HEK293 (cell line): ENCODE measurements at regions not wholly inside any gene's neighbourhood (a gene's known extent, or its start where the extent isn't known, plus 50 kb on each side); places are given as distances from the start of the nearest gene placed in this dataset.
A peak's percentile ranks its signal among the peaks of the same experiment; 100 is the strongest.
"Not testable (repeated sequence)": the region's sequence is repeated elsewhere in the genome, so short reads cannot be mapped to it uniquely, and the experiment has no call there.

Experiments
- CTCF ChIA-PET: fragments of 350-600 bp; formaldehyde crosslinking; extraction: SDS; loops from one replicate; lab custom pipeline; 2021; ENCODE audit warnings: antibody characterized with exemption; lab: Yijun Ruan, JAX
- POLR2A ChIA-PET: fragments of 300-600 bp; formaldehyde crosslinking; extraction: SDS; loops from one replicate; lab custom pipeline; 2020; ENCODE audit warnings: antibody characterized with exemption, inconsistent platforms; lab: Yijun Ruan, JAX
- H3K27ac ChIP-seq: fragments of 200-500 bp; sonication (Bioruptor generic); 2 replicates; pipeline ENCODE4 v1.5.1; 2014; ENCODE audit warnings: low read depth, low read length, control low read depth, inconsistent platforms; ENCODE audit errors: extremely low read depth
- H3K36me3 ChIP-seq, 2 experiments: fragments of 200-500 bp in 1 of 2; sonication (Bioruptor generic) in 1 of 2; 1 replicate in 1 of 2; 2 replicates in 1 of 2; pipeline ENCODE4 v1.5.1; 2014 to 2017; ENCODE audit warnings: inconsistent platforms in 2 of 2, low read length in 2 of 2; ENCODE audit not compliant: control insufficient read depth in 2 of 2, insufficient read depth in 1 of 2
- H3K4me1 ChIP-seq: fragments of 200-500 bp; sonication (Bioruptor generic); 2 replicates; pipeline ENCODE4 v1.5.1; 2014; ENCODE audit warnings: mild to moderate bottlenecking, low read length, inconsistent platforms; ENCODE audit not compliant: control insufficient read depth, insufficient read depth
- H3K4me3 ChIP-seq: 2 replicates; pipeline ENCODE4 v1.5.1; 2011; ENCODE audit warnings: low read depth, mild to moderate bottlenecking, control low read depth, low read length, moderate library complexity
- H3K9me3 ChIP-seq: fragments of 200-500 bp; sonication (Bioruptor generic); 2 replicates; pipeline ENCODE4 v1.5.1; 2014; ENCODE audit warnings: low read depth, low read length, inconsistent platforms; ENCODE audit not compliant: control insufficient read depth, insufficient read depth
- OVOL3 ChIP-seq: fragments of 450-650 bp; formaldehyde crosslinking; IDR thresholded peaks from 2 replicates; pipeline ENCODE4 v1.5.1; 2016; ENCODE audit warnings: missing biosample characterization, missing genetic modification characterization
- ZBTB20 ChIP-seq: fragments of 450-650 bp; formaldehyde crosslinking; IDR thresholded peaks from 2 replicates; pipeline ENCODE4 v1.5.1; 2016; ENCODE audit warnings: missing biosample characterization, missing genetic modification characterization
- ZEB2 ChIP-seq: fragments of 450-650 bp; formaldehyde crosslinking; IDR thresholded peaks from 2 replicates; pipeline ENCODE4 v1.5.1; 2016; ENCODE audit warnings: missing biosample characterization, missing genetic modification characterization
- ZFHX2 ChIP-seq: fragments of 450-650 bp; formaldehyde crosslinking; conservative IDR thresholded peaks from 2 replicates; pipeline ENCODE4 v1.5.1; 2016; ENCODE audit warnings: missing biosample characterization, missing genetic modification characterization
- ZFP69B ChIP-seq: fragments of 450-650 bp; formaldehyde crosslinking; IDR thresholded peaks from 2 replicates; pipeline ENCODE4 v1.5.1; 2016; ENCODE audit warnings: missing biosample characterization, missing genetic modification characterization
- ZNF146 ChIP-seq: fragments of 450-650 bp; formaldehyde crosslinking; IDR thresholded peaks from 2 replicates; pipeline ENCODE4 v1.5.1; 2016; ENCODE audit warnings: missing biosample characterization, missing genetic modification characterization
- ZNF76 ChIP-seq: fragments of 450-650 bp; formaldehyde crosslinking; IDR thresholded peaks from 2 replicates; pipeline ENCODE4; 2016; ENCODE audit warnings: low read depth, missing biosample characterization, missing genetic modification characterization, borderline replicate concordance
- TF ChIP-seq, protein P1 (sequence below): fragments of 450-650 bp; formaldehyde crosslinking; IDR thresholded peaks from 2 replicates; pipeline ENCODE4 v1.5.1; 2016; ENCODE audit warnings: missing biosample characterization, missing genetic modification characterization
- TF ChIP-seq, protein P2 (sequence below): fragments of 450-650 bp; formaldehyde crosslinking; IDR thresholded peaks from 2 replicates; pipeline ENCODE4 v1.5.1; 2017; ENCODE audit warnings: missing biosample characterization, mild to moderate bottlenecking, missing genetic modification characterization, moderate library complexity
- TF ChIP-seq, protein P3 (sequence below): fragments of 450-650 bp; IDR thresholded peaks from 2 replicates; pipeline ENCODE4 v1.5.1; 2018; ENCODE audit warnings: missing biosample characterization, missing genetic modification characterization

DNA sequence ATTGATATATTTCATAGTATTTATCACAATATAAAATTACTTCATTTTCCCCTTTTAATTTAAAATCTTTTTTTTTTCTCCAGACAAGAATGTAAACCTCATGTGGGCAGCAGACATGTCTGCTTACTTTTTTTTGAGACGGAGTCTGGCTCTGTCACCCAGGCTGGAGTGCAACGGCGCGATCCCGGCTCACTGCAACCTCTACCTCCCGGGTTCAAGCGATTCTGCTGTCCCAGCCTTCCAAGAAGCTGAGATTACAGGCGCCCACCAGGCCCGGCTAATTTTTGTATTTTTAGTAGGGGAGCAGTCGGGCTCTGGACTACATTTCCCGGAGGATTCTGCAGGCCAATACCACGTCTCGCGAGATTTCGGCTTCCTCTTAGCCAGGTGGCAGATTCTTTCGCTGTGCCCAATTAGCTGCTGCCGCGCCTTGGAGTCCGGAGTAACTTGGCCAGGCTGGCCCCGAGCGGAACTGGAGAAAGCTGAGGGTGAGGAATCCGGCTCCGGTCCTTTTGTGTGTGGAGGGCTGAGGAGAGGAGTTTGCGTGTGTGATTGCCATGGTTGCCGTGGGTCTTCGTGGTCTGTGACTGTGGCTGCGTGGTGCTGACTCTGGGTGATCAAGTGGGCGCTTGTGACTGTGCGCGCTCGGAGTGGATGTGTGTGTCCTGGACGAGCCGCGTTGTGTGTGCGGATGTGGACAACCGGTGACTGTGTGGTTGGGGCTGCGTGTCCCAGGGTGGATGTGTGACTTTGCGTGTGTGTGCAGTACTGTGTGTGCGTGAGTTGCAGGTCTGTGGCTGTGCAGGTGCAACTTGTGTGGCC lies 313.0 kb upstream of the ZNF337 start (continued):
- peak; percentile 48; the same call in 1 of the 2 replicates for TF ChIP-seq ZEB2 (tag by site-specific recombination)
- TF ChIP-seq ZBTB20 = peak; percentile 96
- peak; percentile 67; the same call in 1 of the 2 replicates for TF ChIP-seq OVOL3 (tag by site-specific recombination)
- peak; percentile 11; the same call in 1 of the 2 replicates for TF ChIP-seq ZNF146 (tag by site-specific recombination)
- TF ChIP-seq, protein P1, sequence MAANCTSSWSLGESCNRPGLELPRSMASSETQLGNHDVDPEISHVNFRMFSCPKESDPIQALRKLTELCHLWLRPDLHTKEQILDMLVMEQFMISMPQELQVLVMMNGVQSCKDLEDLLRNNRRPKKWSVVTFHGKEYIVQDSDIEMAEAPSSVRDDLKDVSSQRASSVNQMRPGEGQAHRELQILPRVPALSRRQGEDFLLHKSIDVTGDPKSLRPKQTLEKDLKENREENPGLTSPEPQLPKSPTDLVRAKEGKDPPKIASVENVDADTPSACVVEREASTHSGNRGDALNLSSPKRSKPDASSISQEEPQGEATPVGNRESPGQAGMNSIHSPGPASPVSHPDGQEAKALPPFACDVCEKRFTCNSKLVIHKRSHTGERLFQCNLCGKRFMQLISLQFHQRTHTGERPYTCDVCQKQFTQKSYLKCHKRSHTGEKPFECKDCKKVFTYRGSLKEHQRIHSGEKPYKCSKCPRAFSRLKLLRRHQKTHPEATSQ (tag by site-specific recombination) = peak; percentile 41; the same call in 1 of the 2 replicates
- TF ChIP-seq ZFP69B (tag by site-specific recombination) = peak; percentile 19; the same call in 1 of the 2 replicates
- peak; percentile 41; the same call in 1 of the 2 replicates for TF ChIP-seq ZNF76 (tag by site-specific recombination)
- TF ChIP-seq, protein P2, sequence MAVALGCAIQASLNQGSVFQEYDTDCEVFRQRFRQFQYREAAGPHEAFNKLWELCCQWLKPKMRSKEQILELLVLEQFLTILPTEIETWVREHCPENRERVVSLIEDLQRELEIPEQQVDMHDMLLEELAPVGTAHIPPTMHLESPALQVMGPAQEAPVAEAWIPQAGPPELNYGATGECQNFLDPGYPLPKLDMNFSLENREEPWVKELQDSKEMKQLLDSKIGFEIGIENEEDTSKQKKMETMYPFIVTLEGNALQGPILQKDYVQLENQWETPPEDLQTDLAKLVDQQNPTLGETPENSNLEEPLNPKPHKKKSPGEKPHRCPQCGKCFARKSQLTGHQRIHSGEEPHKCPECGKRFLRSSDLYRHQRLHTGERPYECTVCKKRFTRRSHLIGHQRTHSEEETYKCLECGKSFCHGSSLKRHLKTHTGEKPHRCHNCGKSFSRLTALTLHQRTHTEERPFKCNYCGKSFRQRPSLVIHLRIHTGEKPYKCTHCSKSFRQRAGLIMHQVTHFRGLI = peak; percentile 81; the same call in 1 of the 2 replicates
- peak; percentile 19; the same call in 1 of the 2 replicates for TF ChIP-seq ZFHX2 (tag by site-specific recombination)

DNA sequence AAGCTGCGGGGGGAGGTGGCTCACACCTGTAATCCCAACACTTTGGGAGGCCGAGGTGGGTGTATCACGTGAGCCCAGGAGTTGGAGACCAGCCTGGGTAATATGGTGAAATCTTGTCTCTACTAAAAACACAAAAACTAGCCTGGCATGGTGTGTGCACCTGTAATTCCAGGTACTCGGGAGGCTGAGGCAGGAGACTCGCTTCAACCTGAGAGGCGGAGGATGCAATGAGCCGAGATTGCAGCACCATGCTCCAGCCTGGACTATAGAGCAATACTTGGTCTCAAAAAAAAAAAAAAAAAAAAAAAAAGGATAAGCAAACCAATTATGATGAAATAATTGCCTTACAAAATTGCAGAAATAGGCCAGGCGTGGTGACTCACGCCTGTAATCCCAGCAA lies 311.4 kb upstream of the ZNF337 start:
- H3K36me3 ChIP-seq, H3K27ac ChIP-seq, H3K9me3 ChIP-seq, H3K4me1 ChIP-seq, CTCF ChIA-PET, H3K4me3 ChIP-seq, POLR2A ChIA-PET: not testable (repeated sequence)

DNA sequence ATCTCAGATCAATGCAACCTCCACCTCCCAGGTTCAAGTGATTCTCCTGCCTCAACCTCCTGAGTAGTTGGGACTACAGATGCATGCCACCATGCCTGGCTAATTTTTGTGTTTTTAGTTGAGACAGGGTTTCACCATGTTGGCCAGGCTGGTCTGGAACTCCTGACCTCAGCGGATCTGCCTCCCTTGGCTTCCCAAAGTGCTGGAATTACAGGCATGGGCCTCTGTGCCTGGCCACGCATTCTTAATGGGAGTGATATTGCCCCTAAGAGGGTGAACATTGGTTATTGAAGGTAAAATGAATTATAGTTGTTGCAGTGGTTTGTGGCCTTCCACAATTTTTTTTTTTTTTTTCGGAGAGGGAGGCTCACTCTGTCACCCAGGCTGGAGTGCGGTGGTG lies 309.5 kb upstream of the ZNF337 start:
- H3K27ac ChIP-seq, H3K4me1 ChIP-seq, POLR2A ChIA-PET, CTCF ChIA-PET, H3K36me3 ChIP-seq, H3K4me3 ChIP-seq, H3K9me3 ChIP-seq: not testable (repeated sequence)

DNA sequence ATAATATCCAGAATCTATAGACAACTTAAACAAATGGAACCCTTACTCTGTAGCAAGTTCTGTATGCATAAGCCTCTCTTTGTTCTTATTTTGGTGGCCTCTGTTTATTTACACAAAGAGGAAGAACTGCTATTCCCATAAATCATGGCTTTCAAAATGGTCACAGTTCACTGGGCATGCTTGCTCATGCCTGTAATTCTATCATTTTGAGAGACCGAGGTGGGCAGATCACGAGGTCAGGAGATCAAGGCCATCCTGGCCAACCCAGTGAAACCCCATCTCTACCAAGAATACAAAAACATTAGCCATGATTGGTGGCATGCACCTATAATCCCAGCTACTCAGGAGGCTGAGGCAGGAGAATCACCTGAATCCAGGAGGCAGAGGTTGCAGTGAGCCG lies 307.3 kb upstream of the ZNF337 start:
- H3K4me1 ChIP-seq, H3K36me3 ChIP-seq, POLR2A ChIA-PET, H3K9me3 ChIP-seq, CTCF ChIA-PET, H3K4me3 ChIP-seq, H3K27ac ChIP-seq: not testable (repeated sequence)
- TF ChIP-seq, protein P3, sequence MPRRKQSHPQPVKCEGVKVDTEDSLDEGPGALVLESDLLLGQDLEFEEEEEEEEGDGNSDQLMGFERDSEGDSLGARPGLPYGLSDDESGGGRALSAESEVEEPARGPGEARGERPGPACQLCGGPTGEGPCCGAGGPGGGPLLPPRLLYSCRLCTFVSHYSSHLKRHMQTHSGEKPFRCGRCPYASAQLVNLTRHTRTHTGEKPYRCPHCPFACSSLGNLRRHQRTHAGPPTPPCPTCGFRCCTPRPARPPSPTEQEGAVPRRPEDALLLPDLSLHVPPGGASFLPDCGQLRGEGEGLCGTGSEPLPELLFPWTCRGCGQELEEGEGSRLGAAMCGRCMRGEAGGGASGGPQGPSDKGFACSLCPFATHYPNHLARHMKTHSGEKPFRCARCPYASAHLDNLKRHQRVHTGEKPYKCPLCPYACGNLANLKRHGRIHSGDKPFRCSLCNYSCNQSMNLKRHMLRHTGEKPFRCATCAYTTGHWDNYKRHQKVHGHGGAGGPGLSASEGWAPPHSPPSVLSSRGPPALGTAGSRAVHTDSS (tag by site-specific recombination) = peak; percentile 30; the same call in 1 of the 2 replicates

DNA sequence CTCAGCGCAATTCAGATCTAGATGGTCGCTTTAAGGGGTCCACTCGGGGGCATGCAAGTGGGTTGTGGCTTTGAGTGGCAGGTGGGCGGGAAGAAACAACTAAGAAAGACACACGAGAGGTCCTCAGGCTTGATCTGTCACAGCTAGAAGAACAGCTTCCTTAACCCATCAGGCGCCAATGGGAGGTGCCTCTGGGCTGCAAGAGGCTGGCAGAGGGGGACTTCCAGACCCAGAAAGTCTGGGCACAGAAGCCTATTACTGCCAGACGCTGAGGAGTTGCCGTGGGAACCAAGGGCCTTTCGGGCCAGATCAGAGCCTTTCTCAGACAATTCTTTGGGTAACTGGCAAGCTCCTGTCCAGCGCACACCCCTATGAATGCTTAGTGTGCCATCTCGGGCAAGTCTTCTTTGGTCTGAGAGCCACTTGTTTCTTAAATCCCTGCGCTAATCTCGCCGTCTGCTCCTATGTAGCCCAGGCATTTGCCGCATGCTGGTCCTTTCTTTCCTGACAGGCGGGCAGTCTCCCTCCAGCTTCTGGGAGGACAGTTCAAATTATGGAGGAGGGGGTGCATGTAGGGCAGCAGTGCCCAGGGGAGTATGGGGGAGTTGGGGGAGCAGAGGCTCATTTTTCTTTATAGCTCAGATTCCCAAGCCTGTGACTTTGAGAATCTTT lies 300.9 kb upstream of the ZNF337 start:
- H3K27ac ChIP-seq, H3K4me1 ChIP-seq, H3K36me3 ChIP-seq, H3K9me3 ChIP-seq, CTCF ChIA-PET, POLR2A ChIA-PET, H3K4me3 ChIP-seq: not testable (repeated sequence)
